PC-3 (cell line): ENCODE measurements at regions not wholly inside any gene's neighbourhood (a gene's known extent, or its start where the extent isn't known, plus 50 kb on each side); places are given as distances from the start of the nearest gene placed in this dataset.

Experiments
- EZH2 ChIP-seq: fragments of 300-600 bp; sonication (generic); IDR thresholded peaks from one replicate; pipeline ENCODE4 v1.6.1; 2017; ENCODE audit warnings: antibody characterized with exemption, mild to moderate bottlenecking, low read length; ENCODE audit not compliant: unreplicated experiment
- EZH2phosphoT487 ChIP-seq: fragments of 300-600 bp; sonication (generic); IDR thresholded peaks from 2 replicates; pipeline ENCODE4 v1.6.1; 2018; ENCODE audit warnings: mild to moderate bottlenecking, antibody characterized with exemption, low read length, borderline replicate concordance
- TF ChIP-seq, protein P1 (sequence below): fragments of 300-600 bp; sonication (generic); conservative IDR thresholded peaks from 2 replicates; pipeline ENCODE4 v1.5.1; 2017; ENCODE audit warnings: antibody characterized with exemption, low read depth, mild to moderate bottlenecking, low read length

GRCh38 chr3:168489301-168489700 is 393.6 kb upstream of the GOLIM4 start:
- TF ChIP-seq, protein P1, sequence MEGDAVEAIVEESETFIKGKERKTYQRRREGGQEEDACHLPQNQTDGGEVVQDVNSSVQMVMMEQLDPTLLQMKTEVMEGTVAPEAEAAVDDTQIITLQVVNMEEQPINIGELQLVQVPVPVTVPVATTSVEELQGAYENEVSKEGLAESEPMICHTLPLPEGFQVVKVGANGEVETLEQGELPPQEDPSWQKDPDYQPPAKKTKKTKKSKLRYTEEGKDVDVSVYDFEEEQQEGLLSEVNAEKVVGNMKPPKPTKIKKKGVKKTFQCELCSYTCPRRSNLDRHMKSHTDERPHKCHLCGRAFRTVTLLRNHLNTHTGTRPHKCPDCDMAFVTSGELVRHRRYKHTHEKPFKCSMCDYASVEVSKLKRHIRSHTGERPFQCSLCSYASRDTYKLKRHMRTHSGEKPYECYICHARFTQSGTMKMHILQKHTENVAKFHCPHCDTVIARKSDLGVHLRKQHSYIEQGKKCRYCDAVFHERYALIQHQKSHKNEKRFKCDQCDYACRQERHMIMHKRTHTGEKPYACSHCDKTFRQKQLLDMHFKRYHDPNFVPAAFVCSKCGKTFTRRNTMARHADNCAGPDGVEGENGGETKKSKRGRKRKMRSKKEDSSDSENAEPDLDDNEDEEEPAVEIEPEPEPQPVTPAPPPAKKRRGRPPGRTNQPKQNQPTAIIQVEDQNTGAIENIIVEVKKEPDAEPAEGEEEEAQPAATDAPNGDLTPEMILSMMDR, result no peak
- TF ChIP-seq EZH2 (no peak), EZH2phosphoT487 (no peak)
